Neuronal stem cell (in vitro differentiated cells): ENCODE measurements at regions not wholly inside any gene's neighbourhood (a gene's known extent, or its start where the extent isn't known, plus 50 kb on each side); places are given as distances from the start of the nearest gene placed in this dataset.

Experiments used
- DNase-seq: peaks from one replicate; pipeline ENCODE4 v3.0.0-alpha.2; 2013; ENCODE audit warnings: low spot score
- H2AFZ ChIP-seq: one replicate; pipeline ENCODE4 v1.6.1; 2013; ENCODE audit warnings: mild to moderate bottlenecking, low read length, inconsistent platforms
- H2AK5ac ChIP-seq: 2 replicates; pipeline ENCODE4 v1.6.1; 2013; ENCODE audit warnings: low read depth, mild to moderate bottlenecking, inconsistent platforms, low read length, moderate library complexity, mixed read lengths
- H2BK120ac ChIP-seq: 2 replicates; pipeline ENCODE4 v1.6.1; 2013; ENCODE audit warnings: low read depth, mild to moderate bottlenecking, inconsistent platforms, low read length, moderate library complexity, mixed read lengths
- H2BK12ac ChIP-seq: one replicate; pipeline ENCODE4 v1.6.1; 2013; ENCODE audit warnings: low read length, inconsistent platforms
- H2BK15ac ChIP-seq: 2 replicates; pipeline ENCODE4 v1.6.1; 2013; ENCODE audit warnings: mild to moderate bottlenecking, low read length, inconsistent platforms, mixed read lengths
- H2BK5ac ChIP-seq: one replicate; pipeline ENCODE4 v1.6.1; 2013; ENCODE audit warnings: inconsistent platforms, mild to moderate bottlenecking, low read length, moderate library complexity
- H3K14ac ChIP-seq: one replicate; pipeline ENCODE4 v1.6.1; 2013; ENCODE audit warnings: low read length, inconsistent platforms
- H3K18ac ChIP-seq: 2 replicates; pipeline ENCODE4 v1.6.1; 2013; ENCODE audit warnings: low read length, inconsistent platforms
- H3K23ac ChIP-seq: 2 replicates; pipeline ENCODE4 v1.6.1; 2013; ENCODE audit warnings: low read depth, mild to moderate bottlenecking, mixed read lengths, low read length, inconsistent platforms; ENCODE audit not compliant: poor library complexity
- H3K27ac ChIP-seq: replicated peaks from 3 replicates; pipeline ENCODE4 v1.5.1; 2013; ENCODE audit warnings: low read length, inconsistent platforms
- H3K27me3 ChIP-seq, 3 experiments: 2 replicates each; pipeline ENCODE4 v1.6.1; 2013; ENCODE audit warnings: low read length in 3 of 3, mild to moderate bottlenecking in 2 of 3, inconsistent platforms in 1 of 3, low read depth in 1 of 3, mixed read lengths in 1 of 3, moderate library complexity in 1 of 3; ENCODE audit not compliant: control insufficient read depth in 3 of 3, insufficient read depth in 3 of 3
- H3K36me3 ChIP-seq, 2 donors: replicated peaks in 1 of 2; 2 replicates each; pipeline ENCODE4 v1.6.1; 2013; ENCODE audit warnings: low read length in 2 of 2; ENCODE audit not compliant: control insufficient read depth in 2 of 2, insufficient read depth in 2 of 2
- H3K4ac ChIP-seq: 2 replicates; pipeline ENCODE4 v1.6.1; 2013; ENCODE audit warnings: inconsistent platforms, mild to moderate bottlenecking, low read length, moderate library complexity
- H3K4me1 ChIP-seq, 2 donors: 1 replicate in 1 of 2; 2 replicates in 1 of 2; pipeline ENCODE4 v1.6.1; 2013; ENCODE audit warnings: low read length in 2 of 2, low read depth in 1 of 2; ENCODE audit not compliant: control insufficient read depth in 2 of 2, insufficient read depth in 1 of 2
- H3K4me2 ChIP-seq: one replicate; pipeline ENCODE4 v1.6.1; 2013; ENCODE audit warnings: mild to moderate bottlenecking, low read length, inconsistent platforms; ENCODE audit not compliant: insufficient read depth, poor library complexity, severe bottlenecking
- H3K4me3 ChIP-seq, 2 donors: 2 replicates each; pipeline ENCODE4 v1.5.1; 2013; ENCODE audit warnings: low read length in 2 of 2, mild to moderate bottlenecking in 2 of 2, inconsistent platforms in 1 of 2, moderate library complexity in 1 of 2
- H3K79me1 ChIP-seq: one replicate; pipeline ENCODE4 v1.6.1; 2013; ENCODE audit warnings: low read depth, mild to moderate bottlenecking, inconsistent platforms, low read length, moderate library complexity
- H3K9ac ChIP-seq: one replicate; pipeline ENCODE4 v1.6.1; 2013; ENCODE audit warnings: mild to moderate bottlenecking, low read depth, low read length, inconsistent platforms; ENCODE audit not compliant: poor library complexity
- H3K9me3 ChIP-seq, 2 donors: replicated peaks in 1 of 2; 2 replicates each; pipeline versions ENCODE3 to v1.6.1; 2013; ENCODE audit warnings: low read length in 2 of 2, mild to moderate bottlenecking in 2 of 2, inconsistent platforms in 1 of 2, low read depth in 1 of 2, mixed read lengths in 1 of 2, moderate library complexity in 1 of 2; ENCODE audit not compliant: control insufficient read depth in 2 of 2, insufficient read depth in 1 of 2
- H4K8ac ChIP-seq: one replicate; pipeline ENCODE4 v1.6.1; 2013; ENCODE audit warnings: low read depth, mild to moderate bottlenecking, inconsistent platforms, low read length, moderate library complexity
- H4K91ac ChIP-seq: one replicate; pipeline ENCODE4 v1.6.1; 2013; ENCODE audit warnings: low read length, low read depth, mild to moderate bottlenecking, inconsistent platforms; ENCODE audit not compliant: poor library complexity
- WGBS, 2 donors: extraction: QIAGEN DNeasy Blood & Tissue Kit; methylation state at CpG; one replicate each; pipeline ENCODE4 v1.1.7; 2013; ENCODE audit warnings: missing lambda C conversion rate in 2 of 2, mixed read lengths in 1 of 2; ENCODE audit not compliant: insufficient read length in 2 of 2, insufficient replicate concordance in 1 of 2; ENCODE audit errors: extremely low coverage in 2 of 2; 5-methylcytosine and 5-hydroxymethylcytosine counted together

- Histone ChIP-seq H3K27ac (no peak overlapping the region), H2AK5ac (no peak overlapping the region), H3K9ac (no peak overlapping the region), H3K27me3 (no peaks in the 10 kb centered on the region), H3K79me1 (no peaks in the 10 kb centered on the region), H2AFZ (no peak overlapping the region), H3K23ac (no peak overlapping the region), H3K4me1 (no peaks in the 10 kb centered on the region), H3K14ac (no peak overlapping the region), H2BK120ac (no peak overlapping the region), H3K4me3 (no peak overlapping the region), H4K91ac (no peak overlapping the region), H2BK15ac (no peak overlapping the region), H3K9me3 (no peaks in the 10 kb centered on the region), H3K36me3 (no peaks in the 10 kb centered on the region), H3K18ac (no peak overlapping the region), H3K4ac (no peak overlapping the region), H2BK12ac (no peak overlapping the region), H3K4me2 (no peak overlapping the region), H2BK5ac (no peak overlapping the region), H4K8ac (no peak overlapping the region)
- DNase-seq, result no peak
- no CpG with 5 or more reads among the region's 2 CpGs for WGBS, 2 donors
Measured at GRCh38 chr13:56864451-56864850, 276.3 kb upstream of the PRR20A start.

DNA sequence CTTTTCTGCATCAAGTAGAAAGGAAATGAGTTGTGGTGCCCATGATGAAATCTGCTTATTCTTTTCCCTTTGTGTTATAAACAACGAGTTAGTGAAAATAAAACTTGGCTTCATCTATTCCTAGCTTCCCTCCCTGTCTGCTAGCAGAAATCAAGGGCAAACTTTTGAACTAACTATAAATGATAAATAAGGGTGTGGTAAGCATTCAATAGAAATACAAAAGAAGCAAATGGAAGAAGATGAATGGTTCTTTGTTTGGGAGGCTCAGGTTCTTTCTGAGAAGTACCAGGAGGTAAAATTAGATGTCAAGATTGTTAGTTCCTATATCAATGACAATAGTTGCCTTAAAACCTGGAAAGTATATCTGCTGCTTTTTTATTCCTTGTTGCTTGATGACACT, 275.3 kb upstream of the PRR20A start:
- no peaks in the 10 kb centered on the region for H3K27me3 ChIP-seq
- no peaks in the 10 kb centered on the region for H3K79me1 ChIP-seq
- H2BK12ac ChIP-seq, result no peak overlapping the region
- DNase-seq, result no peak
- no peak overlapping the region for H3K4me3 ChIP-seq
- no peak overlapping the region for H3K23ac ChIP-seq
- no peak overlapping the region for H3K18ac ChIP-seq
- no peaks in the 10 kb centered on the region for H3K4me1 ChIP-seq
- H3K4me2 ChIP-seq, result no peak overlapping the region
- no peak overlapping the region for H3K9ac ChIP-seq
- H2BK120ac ChIP-seq, result no peak overlapping the region
- no peak overlapping the region for H3K14ac ChIP-seq
- no peaks in the 10 kb centered on the region for H3K9me3 ChIP-seq
- H4K8ac ChIP-seq, result no peak overlapping the region
- no peaks in the 10 kb centered on the region for H3K36me3 ChIP-seq
- no peak overlapping the region for H3K27ac ChIP-seq
- WGBS, 2 donors, result no CpG with 5 or more reads among the region's 1 CpG
- H2AFZ ChIP-seq, result no peak overlapping the region
- no peak overlapping the region for H2BK5ac ChIP-seq
- H4K91ac ChIP-seq, result no peak overlapping the region
- no peak overlapping the region for H2BK15ac ChIP-seq
- H3K4ac ChIP-seq, result no peak overlapping the region
- no peak overlapping the region for H2AK5ac ChIP-seq

GRCh38 chr13:56869671-56870070, 271.0 kb upstream of the PRR20A start:
- Histone ChIP-seq H2BK120ac (no peak overlapping the region), H2AFZ (no peak overlapping the region), H3K14ac (no peak overlapping the region), H3K4me1 (no peaks in the 10 kb centered on the region), H2BK12ac (no peak overlapping the region), H2BK15ac (no peak overlapping the region), H3K79me1 (no peaks in the 10 kb centered on the region), H3K27ac (no peak overlapping the region), H3K36me3 (no peaks in the 10 kb centered on the region), H3K4me2 (no peak overlapping the region), H3K23ac (no peak overlapping the region), H4K8ac (no peak overlapping the region), H2AK5ac (no peak overlapping the region), H4K91ac (no peak overlapping the region), H3K9me3 (no peaks in the 10 kb centered on the region), H3K27me3 (no peaks in the 10 kb centered on the region), H3K4ac (no peak overlapping the region), H3K18ac (no peak overlapping the region), H2BK5ac (no peak overlapping the region), H3K9ac (no peak overlapping the region), H3K4me3 (no peak overlapping the region)
- no peak for DNase-seq
- WGBS, 2 donors, result no CpG with 5 or more reads among the region's 4 CpGs

DNA sequence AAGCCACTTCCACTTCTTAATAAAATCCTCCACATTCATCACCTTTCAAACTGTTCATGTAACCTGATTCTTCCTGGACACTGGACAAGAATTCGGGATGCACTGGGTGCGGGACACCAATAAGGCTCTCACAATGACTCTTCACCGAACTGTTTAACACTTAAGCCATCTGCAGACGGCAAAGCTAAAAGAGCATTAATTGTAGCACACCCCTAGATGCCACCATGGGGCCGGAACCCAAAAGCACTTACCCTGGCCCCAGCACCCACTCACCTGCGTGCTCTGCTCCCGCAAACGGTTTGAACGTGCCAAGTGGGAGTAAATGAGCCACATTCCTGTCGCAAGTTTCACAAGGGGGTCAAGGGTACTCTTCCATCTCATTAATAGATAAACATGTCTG, 254.3 kb upstream of the PRR20A start:
- H4K91ac ChIP-seq, result no peak overlapping the region
- no peaks in the 10 kb centered on the region for H3K79me1 ChIP-seq
- H2BK120ac ChIP-seq, result no peak overlapping the region
- H3K4ac ChIP-seq, result no peak overlapping the region
- no peak overlapping the region for H3K18ac ChIP-seq
- H2BK12ac ChIP-seq, result no peak overlapping the region
- H2AK5ac ChIP-seq, result no peak overlapping the region
- no peaks in the 10 kb centered on the region for H3K4me1 ChIP-seq
- H2AFZ ChIP-seq, result peak overlapping the region; percentile 1
- no peak overlapping the region for H3K4me3 ChIP-seq
- no CpG with 5 or more reads among the region's 10 CpGs for WGBS, 2 donors
- no peak overlapping the region for H2BK15ac ChIP-seq
- H3K27me3 ChIP-seq, result no peaks in the 10 kb centered on the region
- DNase-seq, result no peak
- no peak overlapping the region for H3K14ac ChIP-seq
- no peak overlapping the region for H3K27ac ChIP-seq
- H2BK5ac ChIP-seq, result no peak overlapping the region
- H3K36me3 ChIP-seq, result no peaks in the 10 kb centered on the region
- H3K4me2 ChIP-seq, result no peak overlapping the region
- no peak overlapping the region for H3K9ac ChIP-seq
- H3K9me3 ChIP-seq, result peaks cover 0 to under 1% of the 10 kb centered on the region in 2 donors
- H3K23ac ChIP-seq, result no peak overlapping the region
- peak overlapping the region; percentile 29 for H4K8ac ChIP-seq
